B cell (primary cell): ENCODE measurements at regions not wholly inside any gene's neighbourhood (a gene's known extent, or its start where the extent isn't known, plus 50 kb on each side); places are given as distances from the start of the nearest gene placed in this dataset.

ENCODE experiments used
- ATAC-seq: fragments of 200-7000 bp; cut with Tn5 transposase; one replicate; pipeline ENCODE4 v1.10.0; 2021; ENCODE audit warnings: low read depth, mild to moderate bottlenecking, moderate number of reproducible peaks, moderate library complexity
- CTCF ChIA-PET: fragments of 350-600 bp; sonication (Branson Sonifier 250); formaldehyde crosslinking; loops from one replicate; lab custom pipeline; 2021; ENCODE audit warnings: antibody characterized with exemption, inconsistent platforms; lab: Charles Lee
- POLR2A ChIA-PET: fragments of 350-600 bp; sonication (Branson Sonifier 250); formaldehyde crosslinking; loops from one replicate; lab custom pipeline; 2021; ENCODE audit warnings: antibody characterized with exemption; lab: Charles Lee
- DNase-seq: peaks from one replicate; pipeline ENCODE4 v3.0.0; 2013
- H2AFZ ChIP-seq: 2 replicates; pipeline ENCODE4 v1.6.1; 2012; ENCODE audit warnings: mild to moderate bottlenecking, low read depth, low read length; ENCODE audit not compliant: insufficient read depth, poor library complexity, severe bottlenecking
- H3K27ac ChIP-seq, 2 donors: 1 replicate in 1 of 2; 2 replicates in 1 of 2; pipeline ENCODE4 v1.5.1; 2012 to 2013; ENCODE audit warnings: low read length in 2 of 2, mild to moderate bottlenecking in 2 of 2, moderate library complexity in 1 of 2
- H3K27me3 ChIP-seq, 4 experiments: fragments of 200-600 bp in 1 of 4; sonication (generic) in 1 of 4; replicated peaks in 1 of 4; 1 replicate in 2 of 4; 2 replicates in 2 of 4; pipeline versions ENCODE4 v1.6.1 to v1.7.0; 2013 to 2016; ENCODE audit warnings: low read length in 3 of 4, mild to moderate bottlenecking in 2 of 4, mixed read lengths in 1 of 4, moderate library complexity in 1 of 4; ENCODE audit not compliant: insufficient read depth in 4 of 4, control insufficient read depth in 3 of 4; ENCODE audit errors: control extremely low read depth in 1 of 4
- H3K36me3 ChIP-seq, 2 experiments: replicated peaks in 1 of 2; 1 replicate in 1 of 2; 2 replicates in 1 of 2; pipeline versions ENCODE4 v1.6.1 to v1.7.1; 2013; ENCODE audit warnings: low read length in 1 of 2; ENCODE audit not compliant: insufficient read depth in 2 of 2, control insufficient read depth in 1 of 2; ENCODE audit errors: control extremely low read depth in 1 of 2, extremely low read depth in 1 of 2
- H3K4me1 ChIP-seq, 2 donors: fragments of 200-600 bp in 1 of 2; sonication (generic) in 1 of 2; 1 replicate in 1 of 2; 2 replicates in 1 of 2; pipeline versions ENCODE4 v1.5.1 to v1.6.1; 2013 to 2017; ENCODE audit warnings: low read length in 2 of 2; ENCODE audit not compliant: control insufficient read depth in 2 of 2, insufficient read depth in 2 of 2
- H3K4me2 ChIP-seq: replicated peaks from 2 replicates; pipeline ENCODE3; 2012; ENCODE audit warnings: mild to moderate bottlenecking, low read depth, low read length; ENCODE audit not compliant: poor library complexity, severe bottlenecking
- H3K4me3 ChIP-seq, 5 experiments: fragments of 200-600 bp in 1 of 5; sonication (generic) in 1 of 5; 1 replicate in 3 of 5; 2 replicates in 2 of 5; pipeline versions ENCODE4 v1.5.1 to v1.7.0; 2011 to 2016; ENCODE audit warnings: low read length in 4 of 5, mild to moderate bottlenecking in 4 of 5, low read depth in 2 of 5, control low read depth in 1 of 5, moderate library complexity in 1 of 5; ENCODE audit not compliant: insufficient read depth in 1 of 5; ENCODE audit errors: control extremely low read depth in 1 of 5, extremely low read depth in 1 of 5
- H3K79me2 ChIP-seq: fragments of 200-600 bp; sonication (generic); one replicate; pipeline ENCODE4 v1.6.0; 2016; ENCODE audit warnings: low read length; ENCODE audit not compliant: control insufficient read depth, insufficient read depth
- H3K9ac ChIP-seq: fragments of 200-600 bp; sonication (generic); 2 replicates; pipeline ENCODE4 v1.6.1; 2017; ENCODE audit warnings: mild to moderate bottlenecking, low read length, moderate library complexity
- H3K9me3 ChIP-seq, 3 donors: one replicate each; pipeline versions ENCODE4 v1.6.1 to v1.7.1; 2013; ENCODE audit warnings: low read length in 2 of 3; ENCODE audit not compliant: control insufficient read depth in 2 of 3, insufficient read depth in 1 of 3; ENCODE audit errors: control extremely low read depth in 1 of 3
- H4K20me1 ChIP-seq: 2 replicates; pipeline ENCODE4 v1.6.0; 2012; ENCODE audit warnings: mild to moderate bottlenecking, low read length; ENCODE audit not compliant: insufficient read depth, control insufficient read depth, poor library complexity, severe bottlenecking
- H3K27ac Mint-ChIP-seq: one replicate; pipeline ENCODE4 v1.8.0; 2021; ENCODE audit warnings: mixed read lengths
- H3K27me3 Mint-ChIP-seq: one replicate; pipeline ENCODE4 v1.8.0; 2021; ENCODE audit warnings: mixed read lengths
- H3K4me1 Mint-ChIP-seq: one replicate; pipeline ENCODE4 v1.8.0; 2021; ENCODE audit warnings: mixed read lengths
- H3K4me3 Mint-ChIP-seq: one replicate; pipeline ENCODE4 v1.8.0; 2021; ENCODE audit warnings: mixed read lengths
- H3K9me3 Mint-ChIP-seq: one replicate; pipeline ENCODE4 v1.8.0; 2022; ENCODE audit warnings: mixed read lengths; ENCODE audit not compliant: insufficient read depth
- CTCF ChIP-seq: fragments of 200-600 bp; IDR thresholded peaks from one replicate; pipeline ENCODE4 v1.8.0; 2022; ENCODE audit warnings: antibody characterized with exemption, mild to moderate bottlenecking
- EZH2 ChIP-seq: IDR thresholded peaks from 2 replicates; pipeline ENCODE4 v1.6.1; 2012; ENCODE audit warnings: borderline replicate concordance, low read depth, mild to moderate bottlenecking, moderate library complexity, low read length; ENCODE audit not compliant: insufficient read depth, poor library complexity, severe bottlenecking
- WGBS: methylation state at CpG from one replicate; pipeline ENCODE4 v1.1.5; 2013; ENCODE audit warnings: missing lambda C conversion rate; ENCODE audit not compliant: insufficient coverage; 5-methylcytosine and 5-hydroxymethylcytosine counted together
- intact Hi-C: fragments of 100-400 bp; cut with micrococcal nuclease; formaldehyde crosslinking; loops from one replicate; pipeline ENCODE4 v1.10.0; 2022

DNA sequence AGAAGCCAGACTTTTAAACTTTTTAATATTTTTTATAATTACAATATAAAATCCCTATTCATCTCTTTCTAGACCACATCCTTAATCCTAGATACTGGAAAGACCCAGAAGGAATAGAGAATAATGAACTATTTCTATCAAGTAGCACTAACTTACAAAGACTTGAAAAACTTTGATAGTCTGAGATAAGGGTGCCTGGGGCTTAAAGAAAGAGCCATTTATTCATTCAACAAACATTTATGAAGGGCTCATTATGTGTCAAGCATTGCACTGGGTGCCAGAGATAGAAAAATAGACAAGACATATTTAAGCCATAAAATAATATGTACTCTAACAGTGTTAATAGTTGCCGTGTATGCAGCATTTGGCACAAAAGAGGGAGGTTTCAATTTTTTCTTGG lies 178.0 kb upstream of the EMCN start:
- Mint-ChIP-seq H3K4me1 (no peaks in the 10 kb centered on the region), H3K27ac (no peak overlapping the region), H3K27me3 (peaks cover 6% of the 10 kb centered on the region), H3K4me3 (no peak overlapping the region), H3K9me3 (no peaks in the 10 kb centered on the region)
- Histone ChIP-seq H2AFZ (no peak overlapping the region), H3K27me3 (no peaks in the 10 kb centered on the region), H3K4me2 (no peak overlapping the region), H3K79me2 (no peaks in the 10 kb centered on the region), H4K20me1 (no peaks in the 10 kb centered on the region), H3K27ac (no peak overlapping the region), H3K4me1 (no peaks in the 10 kb centered on the region), H3K4me3 (no peak overlapping the region), H3K9me3 (no peaks in the 10 kb centered on the region), H3K9ac (no peak overlapping the region), H3K36me3 (no peaks in the 10 kb centered on the region)
- intact Hi-C loops: no loop called here
- ChIA-PET CTCF (no interaction called here), POLR2A (no interaction called here)
- WGBS: no CpG with 5 or more reads among the region's 1 CpG
- TF ChIP-seq EZH2 (no peak), CTCF (no peak)
- DNase-seq: no peak
- ATAC-seq: no peak

GRCh38 chr4:100695039-100695654 lies 177.3 kb upstream of the EMCN start:
- intact Hi-C loops: no loop called here
- WGBS: 50% methylated on average over 1 of the region's 3 CpGs

More at GRCh38 chr4:100695039-100695654, 177.3 kb upstream of the EMCN start:
- Mint-ChIP-seq H3K9me3 (no peaks in the 10 kb centered on the region), H3K27ac (no peak overlapping the region), H3K27me3 (peaks cover 6% of the 10 kb centered on the region), H3K4me3 (no peak overlapping the region), H3K4me1 (no peaks in the 10 kb centered on the region)
- ChIA-PET CTCF (no interaction called here), POLR2A (no interaction called here)
- H3K27me3 ChIP-seq: no peaks in the 10 kb centered on the region
- no peaks in the 10 kb centered on the region for H3K4me1 ChIP-seq
- no peak overlapping the region for H3K9ac ChIP-seq
- H2AFZ ChIP-seq: no peak overlapping the region
- H3K9me3 ChIP-seq: no peaks in the 10 kb centered on the region
- no peaks in the 10 kb centered on the region for H3K79me2 ChIP-seq
- no peaks in the 10 kb centered on the region for H3K36me3 ChIP-seq
- DNase-seq: no peak
- no peaks in the 10 kb centered on the region for H4K20me1 ChIP-seq
- H3K4me2 ChIP-seq: no peak overlapping the region
- TF ChIP-seq CTCF (no peak), EZH2 (no peak)
- no peak overlapping the region for H3K27ac ChIP-seq
- no peak overlapping the region for H3K4me3 ChIP-seq
- ATAC-seq: no peak
